ENCODE measurements at regions not wholly inside any gene's neighbourhood (a gene's known extent, or its start where the extent isn't known, plus 50 kb on each side); places are given as distances from the start of the nearest gene placed in this dataset.
A peak's percentile ranks its signal among the peaks of the same experiment; 100 is the strongest.

DNA sequence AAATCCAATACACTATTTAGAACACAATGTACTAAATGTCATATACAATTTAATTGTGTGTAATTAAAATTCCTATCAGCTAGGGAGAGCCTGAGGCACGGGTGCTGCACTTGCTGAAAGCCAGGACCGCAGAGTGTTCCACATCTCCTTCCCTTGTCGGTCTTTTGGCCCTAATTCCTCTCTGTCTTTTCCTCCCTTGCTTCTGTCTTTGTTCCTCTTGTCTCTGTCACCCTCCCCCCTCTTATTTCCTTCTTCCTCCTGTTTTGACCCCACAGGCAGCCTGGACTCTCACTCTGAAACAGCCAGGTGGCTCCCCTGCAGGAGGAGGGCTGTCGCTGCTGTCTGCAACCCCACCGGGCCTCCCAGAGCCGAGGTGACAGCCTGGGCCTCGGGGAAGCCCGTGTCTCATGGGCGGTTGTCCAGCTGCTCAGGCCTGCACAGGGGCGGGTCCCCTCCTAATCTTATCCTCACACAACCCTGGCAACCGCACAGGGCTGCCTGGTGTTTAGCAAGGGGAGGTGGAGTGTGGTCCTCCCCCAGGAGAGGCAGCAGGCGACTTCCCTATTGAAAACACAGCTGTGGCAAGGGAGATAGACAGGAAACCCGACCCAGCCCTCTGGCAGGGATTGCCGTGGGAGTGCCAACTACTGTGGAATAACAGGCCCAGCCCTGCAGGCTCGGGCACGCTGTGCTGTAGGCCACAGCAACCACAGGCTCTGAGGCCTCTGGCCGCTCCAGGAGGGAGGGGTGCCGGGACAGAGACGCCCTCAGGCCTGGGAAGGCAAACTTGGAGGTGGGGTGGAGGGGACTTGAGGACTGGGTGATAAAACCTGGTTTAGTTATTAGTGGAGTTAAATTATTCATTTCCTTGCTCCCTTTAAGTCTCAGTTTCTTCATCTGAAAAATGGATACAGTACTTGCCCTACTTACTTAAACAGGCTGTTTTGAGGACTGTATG is 68.8 kb upstream of the WDR26 start:
- peaks cover 10 to 48% (median 41%) of the 10 kb centered on the region in 4 donors for H3K4me1 ChIP-seq (ENCODE audit: control insufficient read depth in 4 of 4, insufficient read depth in 4 of 4, low read length in 3 of 4)
- H3K9ac ChIP-seq (ENCODE audit: low read depth in 1 of 2, low read length in 2 of 2): peak overlapping the region in 1 of 2 donors; percentile 69
- no peaks in the 10 kb centered on the region for H3K27me3 ChIP-seq (ENCODE audit: control insufficient read depth in 4 of 4, insufficient read depth in 4 of 4, low read length in 3 of 4)
- no peaks in the 10 kb centered on the region for H3K9me3 ChIP-seq (ENCODE audit: control insufficient read depth in 4 of 4, low read length in 3 of 4)
- no peaks in the 10 kb centered on the region for H3K36me3 ChIP-seq (ENCODE audit: control insufficient read depth in 4 of 4, insufficient read depth in 3 of 4, low read depth in 1 of 4, low read length in 3 of 4)
- TF ChIP-seq, protein P1, sequence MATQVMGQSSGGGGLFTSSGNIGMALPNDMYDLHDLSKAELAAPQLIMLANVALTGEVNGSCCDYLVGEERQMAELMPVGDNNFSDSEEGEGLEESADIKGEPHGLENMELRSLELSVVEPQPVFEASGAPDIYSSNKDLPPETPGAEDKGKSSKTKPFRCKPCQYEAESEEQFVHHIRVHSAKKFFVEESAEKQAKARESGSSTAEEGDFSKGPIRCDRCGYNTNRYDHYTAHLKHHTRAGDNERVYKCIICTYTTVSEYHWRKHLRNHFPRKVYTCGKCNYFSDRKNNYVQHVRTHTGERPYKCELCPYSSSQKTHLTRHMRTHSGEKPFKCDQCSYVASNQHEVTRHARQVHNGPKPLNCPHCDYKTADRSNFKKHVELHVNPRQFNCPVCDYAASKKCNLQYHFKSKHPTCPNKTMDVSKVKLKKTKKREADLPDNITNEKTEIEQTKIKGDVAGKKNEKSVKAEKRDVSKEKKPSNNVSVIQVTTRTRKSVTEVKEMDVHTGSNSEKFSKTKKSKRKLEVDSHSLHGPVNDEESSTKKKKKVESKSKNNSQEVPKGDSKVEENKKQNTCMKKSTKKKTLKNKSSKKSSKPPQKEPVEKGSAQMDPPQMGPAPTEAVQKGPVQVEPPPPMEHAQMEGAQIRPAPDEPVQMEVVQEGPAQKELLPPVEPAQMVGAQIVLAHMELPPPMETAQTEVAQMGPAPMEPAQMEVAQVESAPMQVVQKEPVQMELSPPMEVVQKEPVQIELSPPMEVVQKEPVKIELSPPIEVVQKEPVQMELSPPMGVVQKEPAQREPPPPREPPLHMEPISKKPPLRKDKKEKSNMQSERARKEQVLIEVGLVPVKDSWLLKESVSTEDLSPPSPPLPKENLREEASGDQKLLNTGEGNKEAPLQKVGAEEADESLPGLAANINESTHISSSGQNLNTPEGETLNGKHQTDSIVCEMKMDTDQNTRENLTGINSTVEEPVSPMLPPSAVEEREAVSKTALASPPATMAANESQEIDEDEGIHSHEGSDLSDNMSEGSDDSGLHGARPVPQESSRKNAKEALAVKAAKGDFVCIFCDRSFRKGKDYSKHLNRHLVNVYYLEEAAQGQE (IDR thresholded peaks at IDR 0.05): peak; percentile 88
- TF ChIP-seq MAX (IDR thresholded peaks at IDR 0.05): peak; percentile 88
- peak; percentile 47 to 65 for TF ChIP-seq RAD21 (IDR thresholded peaks at IDR 0.05)
- TF ChIP-seq, protein P2, sequence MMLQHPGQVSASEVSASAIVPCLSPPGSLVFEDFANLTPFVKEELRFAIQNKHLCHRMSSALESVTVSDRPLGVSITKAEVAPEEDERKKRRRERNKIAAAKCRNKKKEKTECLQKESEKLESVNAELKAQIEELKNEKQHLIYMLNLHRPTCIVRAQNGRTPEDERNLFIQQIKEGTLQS (IDR thresholded peaks at IDR 0.05): peak; percentile 28
- TF ChIP-seq ZBTB33 (IDR thresholded peaks at IDR 0.05): peak; percentile 85
- TF ChIP-seq HNF4A (conservative IDR thresholded peaks at IDR 0.05): peak; percentile 68 to 78
- TF ChIP-seq RXRA (IDR thresholded peaks at IDR 0.05): peak; percentile 96 to 98
- peak in 1 of 2 donors; percentile 70 for TF ChIP-seq EGR1 (IDR thresholded peaks at IDR 0.05; ENCODE audit: low read depth in 2 of 2)
- peak; percentile 91 for TF ChIP-seq SP1 (IDR thresholded peaks at IDR 0.05)
- peak; percentile 82 for TF ChIP-seq FOXA1 (IDR thresholded peaks at IDR 0.05)
- TF ChIP-seq TAF1 (conservative IDR thresholded peaks at IDR 0.05): no peak
- TF ChIP-seq CTCF (IDR thresholded peaks at IDR 0.05; ENCODE audit: low read depth, low read length, missing input control): no peak
- TF ChIP-seq GABPA (IDR thresholded peaks at IDR 0.05 in 1 of 2, conservative IDR thresholded peaks at IDR 0.05 in 1 of 2): peak in 1 of 2 donors; percentile 76
- no peak for TF ChIP-seq HNF4G (IDR thresholded peaks at IDR 0.05)
- TF ChIP-seq YY1 (IDR thresholded peaks at IDR 0.05): peak; percentile 87
- TF ChIP-seq NR2F2 (IDR thresholded peaks at IDR 0.05): peak; percentile 71
- peak; percentile 19 to 74 for TF ChIP-seq JUND (IDR thresholded peaks at IDR 0.05)
- peak; percentile 84 for TF ChIP-seq FOXA2 (IDR thresholded peaks at IDR 0.05)
- H3K4me3 ChIP-seq (ENCODE audit: low read depth in 1 of 3, low read length in 3 of 3): no peak overlapping the region
- WGBS: 3% methylated on average over 19 of the region's 19 CpGs
- H3K27ac ChIP-seq (ENCODE audit: low read depth in 1 of 2, low read length in 2 of 2): peak overlapping the region; percentile 84 to 89
- peak; percentile 91 for DNase-seq (ENCODE audit: low spot score)

Data from liver (tissue), 8 donors.